M059J (cell line): ENCODE measurements at regions not wholly inside any gene's neighbourhood (a gene's known extent, or its start where the extent isn't known, plus 50 kb on each side); places are given as distances from the start of the nearest gene placed in this dataset.

Source experiments
- DNase-seq: peaks from one replicate; pipeline ENCODE4 v3.0.0-alpha.2; 2012; ENCODE audit warnings: low read depth

- no peak for DNase-seq
These were observed 341.3 kb downstream of the SMOC2 start for GRCh38 chr6:168782187-168782751.

GRCh38 chr6:168778201-168778600, 337.2 kb downstream of the SMOC2 start:
- no peak for DNase-seq

- no peak for DNase-seq
These were observed 333.4 kb downstream of the SMOC2 start for GRCh38 chr6:168774381-168774780.

GRCh38 chr6:168773788-168774187, 332.8 kb downstream of the SMOC2 start:
- no peak for DNase-seq

GRCh38 chr6:168765752-168766151, 324.8 kb downstream of the SMOC2 start:
- DNase-seq: no peak

- DNase-seq: no peak
These were observed 315.1 kb downstream of the SMOC2 start for GRCh38 chr6:168756009-168756634.

GRCh38 chr6:168746643-168747042, 305.7 kb downstream of the SMOC2 start:
- no peak for DNase-seq

- DNase-seq: no peak
These were observed 305.0 kb downstream of the SMOC2 start for GRCh38 chr6:168746013-168746412.

- no peak for DNase-seq
These were observed 303.9 kb downstream of the SMOC2 start for GRCh38 chr6:168744861-168745260.

GRCh38 chr6:168741942-168742782, 301.2 kb downstream of the SMOC2 start:
- DNase-seq: no peak

GRCh38 chr6:168741305-168741704, 300.3 kb downstream of the SMOC2 start:
- no peak for DNase-seq

GRCh38 chr6:168739381-168739780, 298.4 kb downstream of the SMOC2 start:
- DNase-seq: no peak

GRCh38 chr6:168737481-168737880, 296.5 kb downstream of the SMOC2 start:
- peak; percentile 33 for DNase-seq

- DNase-seq: no peak
These were observed 296.0 kb downstream of the SMOC2 start for GRCh38 chr6:168737014-168737413.

GRCh38 chr6:168736039-168736438, 295.1 kb downstream of the SMOC2 start:
- DNase-seq: no peak

- DNase-seq: no peak
These were observed 294.4 kb downstream of the SMOC2 start for GRCh38 chr6:168735268-168735949.

- no peak for DNase-seq
These were observed 293.5 kb downstream of the SMOC2 start for GRCh38 chr6:168734523-168734922.

- DNase-seq: no peak
These were observed 291.7 kb downstream of the SMOC2 start for GRCh38 chr6:168732676-168733075.

- DNase-seq: no peak
These were observed 290.1 kb downstream of the SMOC2 start for GRCh38 chr6:168730931-168731716.

- DNase-seq: no peak
These were observed 287.1 kb downstream of the SMOC2 start for GRCh38 chr6:168728056-168728455.

- DNase-seq: no peak
These were observed 285.4 kb downstream of the SMOC2 start for GRCh38 chr6:168726312-168726856.
